Stimulated activated CD4-positive, alpha-beta T cell treated with anti-CD3 and anti-CD28 coated beads, Interleukin-2, amount 100 ng/mL, for 4 hours (primary cell): ENCODE measurements at regions not wholly inside any gene's neighbourhood (a gene's known extent, or its start where the extent isn't known, plus 50 kb on each side); places are given as distances from the start of the nearest gene placed in this dataset.
"Not testable (repeated sequence)": the region's sequence is repeated elsewhere in the genome, so short reads cannot be mapped to it uniquely, and the experiment has no call there.

Experiments
- DNase-seq: peaks from one replicate; pipeline ENCODE4 v3.0.0-alpha.2; 2020; ENCODE audit warnings: low read depth

DNA sequence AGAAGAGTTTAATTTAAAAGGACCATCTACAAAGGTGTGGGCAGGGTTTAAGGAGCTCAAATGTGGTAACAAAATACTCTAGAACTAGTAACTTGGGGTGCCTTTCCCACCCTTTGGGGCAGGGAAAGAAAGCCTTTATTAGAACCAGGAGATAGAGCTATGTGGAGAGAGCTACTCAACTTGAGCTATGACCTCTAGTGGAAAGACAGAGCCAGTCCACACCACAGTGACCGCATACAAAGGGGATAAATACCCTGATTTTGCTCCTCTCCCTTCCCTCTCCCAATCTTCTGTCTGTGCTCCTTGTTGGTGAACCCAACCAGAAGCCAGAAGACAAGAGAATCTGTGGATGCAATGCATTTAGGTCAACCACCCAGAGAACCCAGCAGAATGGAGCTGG is 54.4 kb upstream of the JAK1 start:
- DNase-seq: no peak

DNA sequence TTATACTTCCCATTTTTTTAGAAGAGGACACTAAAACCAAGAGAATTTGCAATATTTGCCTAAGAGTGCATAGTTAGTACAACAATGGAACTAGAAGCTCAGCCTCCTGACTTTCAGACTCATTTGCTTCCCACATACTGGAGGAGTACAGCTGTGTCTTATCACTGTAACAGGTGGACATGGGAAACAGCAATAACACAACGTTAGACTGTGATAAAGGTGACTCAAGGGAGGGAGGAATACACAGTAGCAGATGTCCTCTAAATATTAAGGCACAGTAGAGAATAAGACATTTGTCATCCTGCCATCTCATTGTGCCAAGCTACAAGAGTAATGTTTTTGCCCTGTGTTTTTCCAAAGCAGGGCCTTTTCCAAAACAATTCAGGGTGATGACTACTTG is 55.4 kb upstream of the JAK1 start:
- DNase-seq: no peak

DNA sequence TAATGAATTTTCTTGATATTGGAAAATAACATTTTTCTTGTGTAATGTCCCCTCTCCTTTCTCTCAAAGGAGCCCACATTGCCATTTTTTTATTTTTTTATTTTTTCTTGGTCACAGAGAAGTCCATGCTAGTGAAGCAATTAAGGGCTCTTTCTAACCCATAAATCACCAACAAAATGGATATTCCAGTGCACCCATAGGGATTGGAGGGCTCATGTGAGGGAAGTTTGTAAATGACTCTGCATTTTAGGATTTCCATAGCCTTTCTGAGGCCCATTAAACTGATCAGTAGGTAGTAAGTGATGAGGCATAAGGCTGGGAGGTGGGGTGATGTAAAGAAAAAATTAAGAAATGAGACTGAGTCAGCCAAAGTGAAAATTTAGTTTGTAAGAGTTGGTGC is 55.9 kb upstream of the JAK1 start:
- DNase-seq: no peak

DNA sequence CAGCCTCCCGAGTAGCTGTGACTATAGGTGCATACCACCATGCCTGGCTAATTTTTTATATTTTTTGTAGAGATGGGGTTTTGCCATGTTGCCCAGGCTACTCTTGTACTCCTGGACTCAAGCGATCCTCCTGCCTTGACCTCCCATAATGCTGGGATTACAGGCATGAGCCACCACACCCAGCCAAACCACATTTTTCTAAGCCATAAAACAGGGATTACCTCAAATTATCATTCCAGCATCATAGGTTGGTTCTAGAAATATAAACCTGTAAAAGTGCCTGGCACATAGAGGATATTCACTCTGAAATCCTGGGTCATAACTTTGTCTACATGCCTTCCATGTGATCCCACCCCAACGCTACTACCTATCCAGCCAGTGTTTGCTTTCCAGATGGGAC is 59.4 kb upstream of the JAK1 start:
- no peak for DNase-seq

DNA sequence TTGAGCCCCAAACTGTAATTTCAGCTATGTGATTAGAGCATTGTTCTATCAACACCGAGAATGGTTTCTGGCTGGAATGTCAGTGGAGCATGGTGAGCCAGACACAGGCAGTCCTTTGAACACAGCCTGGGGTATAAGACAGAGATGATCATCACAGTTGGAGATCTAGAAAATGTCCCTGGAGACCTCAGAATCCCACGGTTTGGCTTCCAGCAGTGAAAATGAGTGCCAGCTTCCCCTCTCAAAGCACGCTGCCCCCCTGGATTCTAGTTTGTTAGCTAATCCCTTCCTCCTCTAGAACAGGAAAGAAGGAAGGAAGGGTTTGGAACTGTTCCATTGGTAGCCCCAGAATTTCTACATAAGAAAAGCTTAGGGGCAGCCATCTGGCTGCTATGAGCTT is 59.9 kb upstream of the JAK1 start:
- no peak for DNase-seq

DNA sequence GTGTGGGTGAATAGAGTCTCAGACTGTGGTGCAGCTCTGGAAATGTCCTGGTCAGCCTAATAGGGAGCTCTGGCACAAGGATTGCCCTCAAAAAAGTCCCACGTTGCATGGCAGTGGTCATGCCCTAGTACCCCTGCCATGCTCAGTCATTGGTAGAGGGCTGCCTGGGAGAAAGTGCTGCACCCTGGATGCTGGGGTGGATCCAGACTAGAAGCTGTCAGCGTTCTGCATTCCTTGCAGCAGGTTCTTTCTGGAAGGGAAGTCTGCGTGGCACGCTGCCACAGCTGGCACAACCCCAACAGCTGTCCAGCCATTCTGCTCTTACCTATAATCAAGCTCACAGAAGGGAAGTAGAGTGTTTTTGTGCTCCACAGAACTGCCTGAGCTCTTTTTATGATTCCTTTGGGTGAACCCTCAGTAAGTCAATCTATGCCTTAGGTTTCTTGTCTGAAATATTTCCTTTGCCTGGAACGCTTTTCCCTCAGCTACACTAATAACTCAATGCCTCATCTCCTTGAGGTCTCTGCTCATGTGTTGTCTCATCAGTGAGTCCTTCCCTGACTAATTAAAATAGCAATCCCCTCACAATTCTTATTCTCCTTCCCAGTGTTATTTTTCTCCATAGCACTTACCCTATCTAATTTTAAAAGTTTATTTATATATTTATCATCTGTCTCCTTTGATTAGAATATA is 61.5 kb upstream of the JAK1 start:
- DNase-seq: no peak

DNA sequence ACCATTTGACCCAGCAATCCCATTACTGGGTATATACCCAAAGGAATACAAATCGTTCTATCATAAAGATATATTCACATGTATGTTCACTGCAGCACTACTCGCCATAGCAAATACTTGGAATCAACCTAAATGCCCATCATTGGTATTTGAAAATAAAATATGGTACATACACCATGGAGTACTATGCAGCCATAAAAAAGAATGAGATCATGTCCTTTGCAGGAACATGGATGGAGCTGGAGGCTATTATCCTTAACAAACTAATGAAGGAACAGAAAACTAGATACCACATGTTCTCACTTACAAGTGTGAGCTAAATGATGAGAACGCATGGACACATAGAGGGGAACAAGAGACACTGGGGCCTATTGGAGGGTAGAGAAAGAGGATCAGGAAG is 63.1 kb upstream of the JAK1 start:
- DNase-seq: not testable (repeated sequence)

DNA sequence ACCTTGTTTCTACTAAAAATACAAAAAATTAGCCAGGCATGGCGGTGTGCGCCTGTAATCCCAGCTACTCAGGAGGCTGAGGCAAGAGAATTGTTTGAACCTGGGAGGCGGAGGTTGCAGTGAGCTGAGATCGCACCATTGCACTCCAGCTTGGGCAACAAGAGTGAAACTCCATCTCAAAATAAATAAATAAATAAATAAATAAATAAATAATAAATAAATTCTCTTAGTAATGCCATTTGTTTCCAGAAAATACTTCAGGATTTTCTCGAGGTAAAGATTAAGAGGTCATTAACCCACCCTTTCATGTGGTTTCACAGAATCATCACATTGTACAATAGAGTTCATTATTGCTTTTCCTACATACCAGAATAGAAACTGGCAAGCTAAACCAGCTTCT is 68.5 kb upstream of the JAK1 start:
- DNase-seq: not testable (repeated sequence)

DNA sequence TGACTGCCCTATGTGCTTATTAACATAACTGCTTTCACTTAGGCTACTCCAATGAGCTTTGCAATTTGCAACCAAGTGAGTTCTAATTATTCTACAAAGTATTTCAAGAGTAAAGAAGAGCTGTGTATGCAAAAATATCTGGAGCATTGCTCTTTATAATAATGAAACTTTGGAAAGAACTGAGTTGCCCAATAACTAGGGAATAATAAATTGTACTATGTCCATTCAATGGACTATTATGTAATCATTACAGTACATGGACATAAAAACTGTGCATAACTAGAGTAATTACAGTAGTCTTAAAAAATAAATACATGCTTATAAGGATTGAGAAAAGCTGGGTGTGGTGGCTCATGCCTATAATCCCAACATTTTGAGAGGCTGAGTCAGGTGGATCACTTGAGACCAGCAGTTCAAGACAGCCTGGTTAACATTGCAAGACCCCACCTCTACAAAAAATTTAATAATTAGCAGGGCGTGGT is 70.3 kb upstream of the JAK1 start:
- DNase-seq: no peak

DNA sequence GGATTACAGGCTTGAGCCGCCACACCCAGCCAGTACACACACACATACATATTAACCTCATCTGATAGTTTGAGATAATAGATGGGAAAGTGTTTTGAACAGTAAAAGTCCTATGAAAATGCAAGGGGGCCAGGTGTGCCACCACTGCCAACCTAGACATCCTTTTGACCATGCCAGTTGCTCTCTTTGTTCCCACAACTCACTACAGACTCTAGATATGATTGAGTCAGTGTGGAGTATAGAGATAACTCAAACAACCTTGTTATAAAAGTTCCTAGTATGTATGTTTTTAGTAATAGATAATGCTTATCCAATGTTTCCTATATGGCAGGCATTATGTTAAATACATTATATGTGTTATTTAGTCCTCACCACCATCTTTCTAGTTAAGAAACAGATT is 72.7 kb upstream of the JAK1 start:
- no peak for DNase-seq

DNA sequence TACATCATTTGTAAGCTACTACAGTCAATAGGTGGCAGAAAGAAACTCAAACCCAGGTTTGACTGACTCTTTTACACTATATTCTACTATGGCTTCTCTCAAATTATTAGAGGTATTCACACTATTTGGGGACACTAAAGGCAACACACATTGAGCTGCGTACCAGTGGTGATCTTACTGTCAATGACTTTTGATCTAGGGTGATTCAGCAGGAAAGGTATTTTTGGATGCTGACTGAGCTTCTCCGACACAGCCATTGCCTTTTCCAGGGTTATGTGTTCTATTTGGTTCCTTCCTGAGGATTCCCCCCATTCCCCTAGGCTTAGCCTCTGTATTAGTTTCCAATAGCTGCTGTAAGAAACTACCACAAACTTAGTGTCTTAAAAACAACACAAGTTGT is 73.2 kb upstream of the JAK1 start:
- no peak for DNase-seq

DNA sequence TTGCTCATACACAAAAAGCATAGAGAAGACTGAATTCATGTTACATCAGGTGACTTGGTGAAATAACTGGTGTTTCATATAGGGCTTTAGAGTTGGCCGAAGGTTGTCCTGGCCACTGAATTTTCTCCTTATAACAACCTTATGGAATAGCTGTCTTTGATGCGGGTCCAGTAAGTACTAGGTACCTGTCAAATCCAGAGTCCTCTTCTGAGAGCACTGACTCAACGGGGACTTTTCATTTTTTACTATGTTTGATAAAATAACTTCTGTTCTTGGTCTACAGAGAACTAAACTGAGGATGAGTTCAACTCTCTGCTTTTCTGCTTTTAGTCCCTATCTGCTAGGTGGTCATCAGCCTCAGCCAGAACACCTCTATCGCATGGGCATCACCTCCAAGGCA is 76.1 kb upstream of the JAK1 start:
- DNase-seq: no peak

DNA sequence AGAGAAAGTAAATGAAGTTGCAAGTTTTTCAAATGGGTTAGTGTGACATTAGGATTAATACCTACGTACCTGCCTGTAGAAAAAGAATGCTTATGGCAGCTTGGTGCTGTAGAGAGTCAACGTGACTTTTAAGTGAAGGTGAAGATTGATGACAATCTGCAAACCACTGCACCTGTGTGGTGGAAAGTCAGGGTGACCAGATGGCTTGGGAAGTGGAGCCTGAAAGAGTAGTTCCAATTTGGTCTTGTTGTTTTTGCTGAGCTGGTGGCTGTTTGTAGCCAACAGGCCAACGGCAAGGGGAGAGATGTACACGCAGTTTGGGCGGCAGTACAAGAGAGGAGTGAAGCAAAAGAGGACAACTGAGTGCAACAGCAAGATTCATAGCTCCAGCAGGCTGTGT is 78.1 kb upstream of the JAK1 start:
- no peak for DNase-seq

DNA sequence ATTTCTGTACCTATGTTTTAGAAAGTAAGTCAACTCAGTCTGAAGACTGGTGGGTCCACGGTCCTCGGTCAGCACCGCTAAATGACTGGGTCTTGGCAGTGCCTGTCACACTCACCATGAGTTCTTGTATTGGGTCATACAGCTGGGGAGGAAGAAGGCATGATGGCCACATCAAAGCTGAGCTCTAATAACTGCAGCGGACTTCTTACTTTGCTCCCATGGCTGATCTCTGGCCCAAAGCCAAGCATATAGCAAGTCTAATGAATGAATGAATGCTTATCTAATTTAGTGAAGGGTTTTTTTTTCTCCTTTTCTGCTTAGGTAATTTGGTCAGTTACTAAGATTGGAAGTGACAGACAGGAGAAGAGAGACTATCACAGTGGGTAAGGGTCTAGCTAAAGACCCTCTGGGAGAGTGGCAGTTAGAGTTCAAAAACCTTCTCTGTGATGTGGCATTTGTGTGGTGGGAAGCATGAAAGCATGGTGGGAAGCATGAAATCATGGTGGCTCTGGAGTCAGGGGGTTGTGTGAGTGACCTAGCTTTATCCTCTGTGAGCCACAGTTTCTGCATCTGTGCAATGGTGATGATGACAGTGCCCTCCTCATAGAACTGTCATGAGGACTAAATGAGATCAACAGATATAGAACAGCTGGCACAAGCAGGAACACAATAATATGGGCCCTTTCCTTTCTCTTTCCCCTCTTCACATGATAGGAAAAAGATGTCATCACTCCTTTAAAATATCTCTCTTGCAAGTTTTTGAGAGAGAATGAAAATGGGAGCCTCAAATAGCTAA is 78.9 kb upstream of the JAK1 start:
- no peak for DNase-seq

DNA sequence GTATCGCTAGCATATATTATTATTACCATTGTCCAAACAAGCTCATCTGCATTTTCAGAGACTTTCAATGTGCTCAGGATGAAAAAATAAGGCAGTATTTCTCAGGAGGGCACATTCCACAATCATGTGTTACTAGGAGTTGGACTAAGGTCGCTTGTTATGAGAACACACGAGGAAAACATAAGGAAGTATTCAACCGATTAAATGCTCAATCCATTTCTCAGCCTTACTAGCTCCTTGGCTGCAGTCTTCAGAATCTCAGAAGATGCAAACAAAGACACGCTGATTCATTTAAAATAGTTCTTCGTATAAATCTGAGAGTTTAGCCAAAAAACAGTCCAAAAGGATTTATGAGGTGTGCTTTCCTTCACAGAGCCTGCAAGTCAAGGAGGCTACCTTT is 82.0 kb upstream of the JAK1 start:
- DNase-seq: no peak

DNA sequence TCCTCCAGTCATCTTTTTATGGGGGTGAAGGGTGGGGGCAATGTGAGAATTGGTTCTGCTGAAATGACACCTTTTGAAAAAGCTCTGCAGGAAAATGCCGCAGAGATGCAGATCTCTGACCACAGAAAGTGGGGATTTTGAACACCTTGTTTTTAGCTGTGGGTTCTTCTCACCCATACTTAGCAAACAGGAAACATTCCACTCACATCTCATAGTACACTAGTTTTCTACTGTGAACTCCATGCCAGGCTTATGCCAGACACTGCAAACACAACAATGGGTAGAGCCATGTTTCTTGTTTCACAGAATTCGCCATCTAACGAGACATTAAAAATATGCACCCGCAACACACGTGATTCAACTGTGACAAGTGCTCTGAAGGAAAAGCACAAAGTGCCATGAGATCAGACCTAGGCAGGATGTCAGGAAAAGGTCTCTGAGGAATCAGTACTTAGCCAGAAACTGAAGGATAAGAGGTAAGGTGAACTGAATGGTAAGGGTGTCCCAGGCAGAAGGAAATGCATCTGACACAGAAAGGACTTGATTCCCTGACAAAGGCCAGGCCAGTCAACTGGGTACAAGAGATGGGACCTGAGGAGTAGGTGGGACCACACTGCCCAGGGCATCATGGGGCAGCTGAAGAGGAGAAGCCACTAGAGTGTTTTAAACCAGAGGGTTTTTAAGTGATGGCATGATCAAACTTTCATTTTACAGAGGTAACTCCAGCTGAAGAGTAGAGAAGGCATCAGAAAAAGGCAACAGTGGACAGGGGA is 83.8 kb upstream of the JAK1 start:
- DNase-seq: no peak

DNA sequence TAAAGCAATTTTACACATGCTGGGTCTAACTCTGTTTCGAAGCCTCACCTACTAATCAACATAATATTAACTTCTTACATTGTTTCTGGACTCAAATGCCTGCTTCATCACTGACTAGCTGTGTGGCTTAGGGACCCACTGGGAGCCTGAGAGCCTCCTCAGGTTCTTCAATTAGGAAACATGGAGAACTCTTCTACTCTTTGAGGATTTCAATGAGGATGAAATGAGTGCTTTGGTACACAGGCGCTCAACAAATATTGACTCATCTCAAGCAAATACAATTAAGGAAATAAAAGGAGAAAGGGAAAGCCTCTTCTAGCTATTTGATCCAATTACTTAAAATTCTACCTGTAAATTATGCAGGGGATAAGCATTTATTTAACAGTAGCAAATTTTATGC is 84.4 kb upstream of the JAK1 start:
- DNase-seq: no peak

DNA sequence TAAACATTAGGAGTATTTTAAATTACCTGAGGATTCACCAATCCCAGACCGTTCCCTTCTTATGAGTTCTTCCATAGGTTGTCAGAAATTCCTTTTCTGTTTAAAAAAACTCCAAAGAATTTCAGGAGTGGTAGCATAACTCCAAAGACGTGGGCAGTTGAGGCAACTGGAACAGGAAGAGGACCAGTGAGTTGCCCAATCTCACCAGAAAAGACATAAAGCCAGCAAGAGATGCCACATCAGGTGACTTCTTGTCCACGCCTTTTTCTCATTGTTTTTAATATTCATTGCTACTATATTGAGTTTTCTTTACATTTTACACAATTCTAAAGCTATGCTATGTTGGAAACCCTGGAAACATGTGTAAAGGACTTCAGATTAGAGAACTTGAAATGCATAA is 88.1 kb upstream of the JAK1 start:
- no peak for DNase-seq

DNA sequence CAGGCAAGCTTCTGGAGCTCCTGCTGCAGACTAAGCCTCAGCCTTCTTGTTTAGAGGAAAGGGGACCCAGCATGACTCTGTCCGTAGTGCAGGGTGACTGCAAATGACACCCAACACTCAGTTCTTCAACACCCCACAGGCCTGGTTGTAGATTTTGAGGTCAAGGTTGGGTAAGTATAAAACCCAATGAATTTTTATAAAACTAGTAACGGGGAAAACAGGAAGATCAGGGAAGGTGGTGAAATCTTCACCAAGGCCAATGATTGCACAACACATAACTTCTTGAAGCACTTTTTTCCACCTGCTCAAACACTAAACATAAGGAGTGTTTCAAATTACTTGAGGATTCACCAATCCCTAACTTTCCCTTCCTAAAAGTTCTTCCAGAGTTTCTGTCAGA is 89.4 kb upstream of the JAK1 start:
- DNase-seq: no peak

DNA sequence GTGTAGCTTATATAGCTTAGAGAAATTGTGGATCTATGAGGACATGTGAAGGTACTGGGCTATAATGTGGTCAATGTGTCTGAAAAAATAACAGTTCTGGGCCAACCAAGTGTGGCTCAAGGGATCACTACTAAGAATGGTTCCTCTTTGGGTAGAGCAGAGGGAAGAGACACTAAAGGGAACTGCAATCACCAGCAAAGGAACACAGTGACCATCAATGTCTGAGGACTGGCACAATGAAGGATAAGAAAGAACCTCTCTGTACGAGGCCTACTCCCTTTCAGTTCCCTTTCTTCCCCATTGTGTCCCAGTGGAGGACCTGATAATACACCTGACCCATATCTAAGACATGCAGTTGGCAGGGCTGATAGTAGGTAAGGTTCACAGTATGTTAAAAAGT is 89.9 kb upstream of the JAK1 start:
- no peak for DNase-seq

DNA sequence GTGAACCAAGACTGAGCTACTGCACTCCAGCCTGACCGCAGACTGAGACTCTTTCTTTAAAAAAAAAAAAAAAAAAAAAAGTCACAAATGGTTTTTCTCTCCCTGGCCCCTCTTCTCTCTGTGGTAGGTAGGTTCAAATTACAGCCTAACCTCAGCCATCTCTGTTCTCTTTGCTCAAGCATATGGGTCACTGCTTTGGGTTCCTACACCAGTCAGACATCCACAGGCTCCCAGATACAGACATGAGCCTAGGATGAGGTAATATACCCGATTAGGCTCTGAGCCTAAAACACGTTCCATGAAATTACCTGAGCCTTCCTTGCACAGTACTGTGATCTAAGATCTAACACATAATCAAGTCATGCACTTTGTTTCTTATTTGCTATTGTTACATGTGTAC is 90.5 kb upstream of the JAK1 start:
- no peak for DNase-seq

DNA sequence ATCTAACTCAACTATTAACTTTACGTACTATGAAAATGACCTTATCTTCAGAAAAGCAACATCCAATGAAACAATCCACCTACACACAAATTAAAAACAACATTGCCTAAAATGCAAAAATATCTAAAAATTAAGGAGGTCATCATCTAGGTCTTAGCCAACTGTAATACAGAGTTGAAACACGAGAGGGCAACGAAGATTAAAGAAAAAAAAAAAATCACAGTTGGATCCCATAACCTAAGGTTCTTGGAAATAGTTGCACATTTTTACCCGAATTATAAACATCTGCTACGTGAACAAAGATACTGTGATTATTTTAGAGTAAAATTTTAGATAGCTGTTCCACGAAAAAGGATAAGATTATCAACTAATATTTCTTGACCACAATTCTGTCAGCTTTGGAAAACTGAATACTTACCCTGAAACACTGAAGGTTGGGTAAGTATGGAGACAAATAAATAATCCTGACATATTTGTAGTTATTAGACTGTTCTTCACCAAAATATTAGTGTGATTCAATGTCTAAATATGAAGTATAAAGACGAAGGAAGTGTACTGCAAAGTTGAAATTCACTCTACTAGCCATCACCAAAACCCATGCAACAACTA is 88.0 kb upstream of the AK4 start:
- no peak for DNase-seq

DNA sequence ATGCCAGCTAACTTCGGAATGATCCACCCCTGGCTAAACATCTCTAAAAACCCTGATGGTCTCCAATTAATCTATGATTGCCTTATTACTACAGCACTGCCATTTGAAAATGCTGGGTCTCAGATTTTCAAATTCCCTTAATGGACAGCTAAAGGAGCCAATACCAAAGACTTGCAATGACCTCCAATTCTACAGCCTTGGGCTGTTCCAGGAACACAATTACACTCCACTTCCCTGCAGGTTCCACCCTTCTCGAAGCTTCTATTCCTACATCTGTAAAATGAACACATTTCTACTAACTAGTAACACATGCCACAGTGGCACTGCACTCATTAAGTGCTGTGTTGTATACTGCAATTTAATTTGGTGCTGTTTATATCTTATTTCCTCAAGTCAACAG is 85.7 kb upstream of the AK4 start:
- no peak for DNase-seq
